WTC11 (cell line): ENCODE measurements at regions not wholly inside any gene's neighbourhood (a gene's known extent, or its start where the extent isn't known, plus 50 kb on each side); places are given as distances from the start of the nearest gene placed in this dataset.

ENCODE experiments used
- ATAC-seq: fragments of 200-7000 bp; cut with Tn5 transposase; 2 replicates; pipeline ENCODE4 v1.10.0; 2021; ENCODE audit warnings: mild to moderate bottlenecking, moderate library complexity
- CTCF ChIA-PET: fragments of 300-600 bp; sonication (Branson Sonifier 250); formaldehyde crosslinking; loops from one replicate; lab custom pipeline; 2021; ENCODE audit warnings: antibody characterized with exemption; lab: Charles Lee
- POLR2A ChIA-PET: fragments of 350-600 bp; sonication (Branson Sonifier 250); formaldehyde crosslinking; loops from one replicate; lab custom pipeline; 2021; ENCODE audit warnings: antibody characterized with exemption; lab: Charles Lee
- DNase-seq: peaks from one replicate; pipeline ENCODE4 v3.0.0; 2021; ENCODE audit warnings: low spot score
- H3K27ac Mint-ChIP-seq: 2 replicates; pipeline ENCODE4 v1.8.0; 2021; ENCODE audit warnings: mixed read lengths
- H3K27me3 Mint-ChIP-seq: 2 replicates; pipeline ENCODE4 v1.8.0; 2021; ENCODE audit warnings: low read depth, mild to moderate bottlenecking, moderate library complexity, mixed read lengths
- H3K36me3 Mint-ChIP-seq: 2 replicates; pipeline ENCODE4 v1.8.0; 2021; ENCODE audit warnings: mixed read lengths
- H3K4me1 Mint-ChIP-seq: 2 replicates; pipeline ENCODE4 v1.8.0; 2022; ENCODE audit warnings: mixed read lengths
- H3K4me3 Mint-ChIP-seq: 2 replicates; pipeline ENCODE4 v1.8.0; 2021; ENCODE audit warnings: mild to moderate bottlenecking, moderate library complexity, mixed read lengths
- H3K9me3 Mint-ChIP-seq: 2 replicates; pipeline ENCODE4 v1.8.0; 2021; ENCODE audit warnings: mixed read lengths
- AR ChIP-seq: fragments of 250-450 bp; sonication (Bioruptor Pico); IDR thresholded peaks from 2 replicates; pipeline ENCODE4 v1.9.0; 2021; ENCODE audit warnings: mild to moderate bottlenecking
- CTCF ChIP-seq: fragments of 200-600 bp; IDR thresholded peaks from 2 replicates; pipeline ENCODE4 v1.8.0; 2022; ENCODE audit warnings: antibody characterized with exemption
- E2F5 ChIP-seq: sonication (generic); formaldehyde crosslinking; IDR thresholded peaks from 2 replicates; pipeline ENCODE4 v1.8.1; 2022; ENCODE audit warnings: mild to moderate bottlenecking, moderate library complexity, missing genetic modification reagents
- ESRRA ChIP-seq: sonication (generic); formaldehyde crosslinking; IDR thresholded peaks from 2 replicates; pipeline ENCODE4 v1.8.1; 2022; ENCODE audit warnings: mild to moderate bottlenecking, missing genetic modification reagents, borderline replicate concordance
- FOXK1 ChIP-seq: sonication (generic); formaldehyde crosslinking; IDR thresholded peaks from 2 replicates; pipeline ENCODE4 v1.8.0; 2022; ENCODE audit warnings: mild to moderate bottlenecking, moderate library complexity, missing genetic modification reagents
- IRF1 ChIP-seq: sonication (generic); formaldehyde crosslinking; IDR thresholded peaks from 2 replicates; pipeline ENCODE4 v1.8.0; 2023; ENCODE audit warnings: missing genetic modification reagents
- JAZF1 ChIP-seq: fragments of 250-450 bp; sonication (Bioruptor Pico); IDR thresholded peaks from 2 replicates; pipeline ENCODE4 v1.9.0; 2021; ENCODE audit warnings: moderate library complexity, mild to moderate bottlenecking, inconsistent platforms
- KAT7 ChIP-seq: sonication (generic); formaldehyde crosslinking; IDR thresholded peaks from 2 replicates; pipeline ENCODE4 v1.8.1; 2023; ENCODE audit warnings: missing genetic modification reagents, mild to moderate bottlenecking, borderline replicate concordance
- MAX ChIP-seq: sonication (generic); formaldehyde crosslinking; IDR thresholded peaks from 2 replicates; pipeline ENCODE4 v1.8.0; 2022; ENCODE audit warnings: mild to moderate bottlenecking, missing genetic modification reagents
- MYBL2 ChIP-seq: sonication (generic); formaldehyde crosslinking; IDR thresholded peaks from 2 replicates; pipeline ENCODE4 v1.8.1; 2023; ENCODE audit warnings: mild to moderate bottlenecking, moderate library complexity, missing genetic modification reagents
- NFATC4 ChIP-seq: fragments of 250-450 bp; sonication (Bioruptor Pico); IDR thresholded peaks from 2 replicates; pipeline ENCODE4 v1.9.0; 2021; ENCODE audit warnings: mild to moderate bottlenecking
- NFE2L1 ChIP-seq: sonication (generic); formaldehyde crosslinking; IDR thresholded peaks from 2 replicates; pipeline ENCODE4 v1.8.1; 2023; ENCODE audit warnings: missing genetic modification reagents
- PREB ChIP-seq: sonication (generic); formaldehyde crosslinking; IDR thresholded peaks from 2 replicates; pipeline ENCODE4 v1.8.1; 2022; ENCODE audit warnings: mild to moderate bottlenecking, missing genetic modification reagents, moderate library complexity, borderline replicate concordance
- TEAD1 ChIP-seq: sonication (generic); formaldehyde crosslinking; IDR thresholded peaks from 2 replicates; pipeline ENCODE4 v1.8.0; 2022; ENCODE audit warnings: mild to moderate bottlenecking, missing genetic modification reagents
- ZNF138 ChIP-seq: sonication (generic); formaldehyde crosslinking; conservative IDR thresholded peaks from 2 replicates; pipeline ENCODE4 v1.8.1; 2022; ENCODE audit warnings: mild to moderate bottlenecking, moderate library complexity, missing genetic modification reagents
- ZNF232 ChIP-seq: sonication (generic); formaldehyde crosslinking; IDR thresholded peaks from 2 replicates; pipeline ENCODE4 v1.8.0; 2022; ENCODE audit warnings: mild to moderate bottlenecking, missing genetic modification reagents
- ZNF263 ChIP-seq: sonication (generic); formaldehyde crosslinking; IDR thresholded peaks from 2 replicates; pipeline ENCODE4 v1.8.1; 2022; ENCODE audit warnings: low read depth, mild to moderate bottlenecking, moderate library complexity, missing genetic modification reagents
- ZNF317 ChIP-seq: sonication (generic); formaldehyde crosslinking; IDR thresholded peaks from 2 replicates; pipeline ENCODE4 v1.8.1; 2023; ENCODE audit warnings: low read depth, mild to moderate bottlenecking, moderate library complexity, missing genetic modification reagents, borderline replicate concordance
- ZNF416 ChIP-seq: fragments of 250-450 bp; sonication (Bioruptor Pico); IDR thresholded peaks from 2 replicates; pipeline ENCODE4 v1.9.0; 2021; ENCODE audit warnings: mild to moderate bottlenecking, inconsistent platforms

GRCh38 chr2:217733461-217733860 lies 269.3 kb downstream of the TNS1 start:
- Mint-ChIP-seq H3K9me3 (no peaks in the 10 kb centered on the region), H3K4me3 (no peak overlapping the region), H3K4me1 (peaks cover 12% of the 10 kb centered on the region; the same call in 1 of the 2 replicates), H3K27ac (no peak overlapping the region), H3K36me3 (no peaks in the 10 kb centered on the region), H3K27me3 (no peaks in the 10 kb centered on the region)
- ChIA-PET CTCF (interaction anchor here (1.2 kb wide), 2 partner anchors 20 kb away, joined by 3 to 5 read pairs; no protein-coding TSS in a partner anchor), POLR2A (no interaction called here)
- ATAC-seq = no peak
- no peak for DNase-seq
- no peak for TF ChIP-seq ZNF138 (CRISPR knock-in tag)
- TF ChIP-seq AR (CRISPR knock-in tag) = no peak
- no peak for TF ChIP-seq MYBL2 (CRISPR knock-in tag)
- no peak for TF ChIP-seq ZNF232 (CRISPR knock-in tag)
- no peak for TF ChIP-seq KAT7 (CRISPR knock-in tag)
- no peak for TF ChIP-seq NFATC4 (CRISPR knock-in tag)
- TF ChIP-seq PREB (CRISPR knock-in tag) = no peak

- Mint-ChIP-seq H3K36me3 (no peaks in the 10 kb centered on the region), H3K27ac (no peak overlapping the region), H3K27me3 (no peaks in the 10 kb centered on the region), H3K4me3 (no peak overlapping the region), H3K4me1 (peaks cover 12% of the 10 kb centered on the region; the same call in 1 of the 2 replicates), H3K9me3 (no peaks in the 10 kb centered on the region)
- DNase-seq (no peak), ATAC-seq (no peak)
- TF ChIP-seq MYBL2 (CRISPR knock-in tag) (no peak), IRF1 (CRISPR knock-in tag) (no peak), FOXK1 (CRISPR knock-in tag) (no peak), ZNF416 (CRISPR knock-in tag) (no peak), ZNF317 (CRISPR knock-in tag) (no peak), E2F5 (no peak), ESRRA (CRISPR knock-in tag) (no peak), MAX (CRISPR knock-in tag) (no peak), TEAD1 (CRISPR knock-in tag) (no peak), ZNF263 (CRISPR knock-in tag) (no peak), ZNF232 (CRISPR knock-in tag) (no peak), JAZF1 (CRISPR knock-in tag) (no peak), NFE2L1 (CRISPR knock-in tag) (no peak), CTCF (no peak)
- ChIA-PET POLR2A (no interaction called here), CTCF (interaction anchor here (0.8 to 1.2 kb wide), 2 partner anchors 20 to 23 kb away, joined by 3 to 5 read pairs; no protein-coding TSS in a partner anchor)
These were observed 269.8 kb downstream of the TNS1 start for GRCh38 chr2:217732992-217733391.
